PC-9 (cell line): ENCODE measurements at regions not wholly inside any gene's neighbourhood (a gene's known extent, or its start where the extent isn't known, plus 50 kb on each side); places are given as distances from the start of the nearest gene placed in this dataset.

ENCODE experiments used
- BruUV-seq: library from RNA; stranded (reverse); fragments of 400-500 nt; replicated peaks from 2 replicates; lab custom pipeline; 2021; lab: Mats Ljungman, UMichigan
- CTCF ChIA-PET: fragments of 300-600 bp; sonication (Branson Sonifier 250); formaldehyde crosslinking; loops from one replicate; lab custom pipeline; 2022; ENCODE audit warnings: antibody characterized with exemption; lab: Charles Lee
- POLR2A ChIA-PET: fragments of 300-600 bp; sonication (Branson Sonifier 250); formaldehyde crosslinking; loops from one replicate; lab custom pipeline; 2022; ENCODE audit warnings: antibody characterized with exemption; ENCODE audit not compliant: unreplicated experiment; lab: Charles Lee
- DNase-seq, 2 experiments: peaks; one replicate each; pipeline versions ENCODE4 v3.0.0 to v3.0.0-alpha.2; 2015 to 2022; ENCODE audit warnings: mixed read lengths in 1 of 2
- H2AFZ ChIP-seq: fragments of 200-600 bp; sonication (generic); 2 replicates; pipeline ENCODE4 v1.8.1; 2017; ENCODE audit warnings: antibody characterized with exemption
- H3F3A ChIP-seq: fragments of 200-600 bp; sonication (generic); 2 replicates; pipeline ENCODE4 v1.8.1; 2017; ENCODE audit warnings: antibody characterized with exemption, mild to moderate bottlenecking, low read depth; ENCODE audit not compliant: insufficient read depth
- H3K27ac ChIP-seq: fragments of 200-600 bp; sonication (generic); 2 replicates; pipeline ENCODE4 v1.6.1; 2016; ENCODE audit warnings: mixed run types
- H3K27me3 ChIP-seq: fragments of 200-600 bp; sonication (generic); 2 replicates; pipeline ENCODE4 v1.6.1; 2016; ENCODE audit warnings: low read depth, mixed run types; ENCODE audit not compliant: insufficient read depth
- H3K36me3 ChIP-seq: fragments of 200-600 bp; sonication (generic); 2 replicates; pipeline ENCODE4 v1.6.1; 2016; ENCODE audit warnings: low read depth, mixed run types
- H3K4me1 ChIP-seq: fragments of 200-600 bp; sonication (generic); replicated peaks from 2 replicates; pipeline ENCODE4 v1.6.1; 2016; ENCODE audit warnings: mixed run types; ENCODE audit not compliant: insufficient read depth
- H3K4me2 ChIP-seq: fragments of 200-600 bp; sonication (generic); 2 replicates; pipeline ENCODE4 v1.6.1; 2017; ENCODE audit warnings: mixed run types
- H3K4me3 ChIP-seq: fragments of 200-600 bp; sonication (generic); 2 replicates; pipeline ENCODE4 v1.6.1; 2016; ENCODE audit warnings: mixed run types
- H3K79me2 ChIP-seq: fragments of 200-600 bp; sonication (generic); 2 replicates; pipeline ENCODE4 v1.6.1; 2017; ENCODE audit warnings: low read depth, mixed run types
- H3K9me2 ChIP-seq: fragments of 200-600 bp; sonication (generic); 2 replicates; pipeline ENCODE4 v1.8.1; 2017; ENCODE audit warnings: mild to moderate bottlenecking; ENCODE audit not compliant: insufficient read depth
- H3K9me3 ChIP-seq: fragments of 200-600 bp; sonication (generic); 2 replicates; pipeline ENCODE4 v1.8.1; 2016; ENCODE audit warnings: low read depth; ENCODE audit not compliant: insufficient read depth
- H4K20me1 ChIP-seq: fragments of 200-600 bp; sonication (generic); 2 replicates; pipeline ENCODE4 v1.8.1; 2017; ENCODE audit not compliant: insufficient read depth
- CTCF ChIP-seq: fragments of 200-600 bp; sonication (generic); conservative IDR thresholded peaks from 2 replicates; pipeline ENCODE4 v1.6.1; 2017; ENCODE audit warnings: mixed run types, antibody characterized with exemption, mild to moderate bottlenecking, moderate library complexity
- EZH2 ChIP-seq: fragments of 200-600 bp; sonication (generic); IDR thresholded peaks from 2 replicates; pipeline ENCODE4 v1.8.0; 2017; ENCODE audit warnings: antibody characterized with exemption, low read depth
- intact Hi-C: fragments of 100-400 bp; cut with micrococcal nuclease; formaldehyde crosslinking; loops from one replicate; pipeline ENCODE4 v1.10.0; 2022; ENCODE audit not compliant: unreplicated experiment

- Histone ChIP-seq H3K36me3 (no peaks in the 10 kb centered on the region), H3F3A (no peaks in the 10 kb centered on the region), H4K20me1 (no peaks in the 10 kb centered on the region), H3K4me3 (no peak overlapping the region), H3K9me3 (no peaks in the 10 kb centered on the region; the same call in 1 of the 2 replicates), H3K79me2 (no peaks in the 10 kb centered on the region), H3K27me3 (no peaks in the 10 kb centered on the region), H3K9me2 (no peaks in the 10 kb centered on the region), H3K4me2 (no peak overlapping the region), H2AFZ (no peak overlapping the region), H3K4me1 (peaks cover 13% of the 10 kb centered on the region), H3K27ac (no peak overlapping the region)
- TF ChIP-seq CTCF (no peak), EZH2 (no peak)
- no TSS peak for BruUV-seq
- DNase-seq = no peak
- CTCF ChIA-PET = no interaction called here
- intact Hi-C loops = no loop called here
- POLR2A ChIA-PET = no interaction called here
Observed at GRCh38 chr12:68098939-68099338, 60.6 kb downstream of the IFNG start.

- CTCF ChIA-PET = no interaction called here
- Histone ChIP-seq H3K27me3 (no peaks in the 10 kb centered on the region), H3K4me2 (no peak overlapping the region), H3K9me2 (no peaks in the 10 kb centered on the region), H3K9me3 (no peaks in the 10 kb centered on the region; the same call in 1 of the 2 replicates), H2AFZ (no peak overlapping the region; the same call in 1 of the 2 replicates), H3F3A (no peaks in the 10 kb centered on the region), H3K36me3 (no peaks in the 10 kb centered on the region), H3K4me1 (peaks cover 13% of the 10 kb centered on the region), H3K4me3 (no peak overlapping the region), H3K27ac (no peak overlapping the region), H4K20me1 (no peaks in the 10 kb centered on the region), H3K79me2 (no peaks in the 10 kb centered on the region)
- DNase-seq = no peak
- intact Hi-C loops = no loop called here
- no peak for TF ChIP-seq CTCF
- no peak for TF ChIP-seq EZH2
- BruUV-seq = no TSS peak
- POLR2A ChIA-PET = no interaction called here
Observed at GRCh38 chr12:68097386-68097785, 62.2 kb downstream of the IFNG start.

GRCh38 chr12:68094645-68095395 is 64.7 kb downstream of the IFNG start:
- BruUV-seq = no TSS peak
- Histone ChIP-seq H3K27me3 (no peaks in the 10 kb centered on the region), H4K20me1 (no peaks in the 10 kb centered on the region), H3K4me1 (peaks cover 3% of the 10 kb centered on the region; the same call in 1 of the 2 replicates), H3K79me2 (no peaks in the 10 kb centered on the region), H3F3A (no peaks in the 10 kb centered on the region), H3K9me3 (no peaks in the 10 kb centered on the region; the same call in 1 of the 2 replicates), H3K4me2 (no peak overlapping the region), H3K27ac (no peak overlapping the region), H3K4me3 (no peak overlapping the region), H3K36me3 (no peaks in the 10 kb centered on the region), H2AFZ (no peak overlapping the region), H3K9me2 (no peaks in the 10 kb centered on the region)
- ChIA-PET CTCF (no interaction called here), POLR2A (no interaction called here)
- TF ChIP-seq EZH2 (no peak), CTCF (no peak)
- intact Hi-C loops = no loop called here
- no peak for DNase-seq
